GM18868 (cell line): ENCODE measurements at regions not wholly inside any gene's neighbourhood (a gene's known extent, or its start where the extent isn't known, plus 50 kb on each side); places are given as distances from the start of the nearest gene placed in this dataset.
A peak's percentile ranks its signal among the peaks of the same experiment; 100 is the strongest.
"Not testable (repeated sequence)": the region's sequence is repeated elsewhere in the genome, so short reads cannot be mapped to it uniquely, and the experiment has no call there.

Experiments used
- ATAC-seq: cut with Tn5 transposase; IDR thresholded peaks from one replicate; pipeline ENCODE4 v1.9.1; 2021; ENCODE audit warnings: mild to moderate bottlenecking, moderate library complexity; ENCODE audit not compliant: unreplicated experiment

DNA sequence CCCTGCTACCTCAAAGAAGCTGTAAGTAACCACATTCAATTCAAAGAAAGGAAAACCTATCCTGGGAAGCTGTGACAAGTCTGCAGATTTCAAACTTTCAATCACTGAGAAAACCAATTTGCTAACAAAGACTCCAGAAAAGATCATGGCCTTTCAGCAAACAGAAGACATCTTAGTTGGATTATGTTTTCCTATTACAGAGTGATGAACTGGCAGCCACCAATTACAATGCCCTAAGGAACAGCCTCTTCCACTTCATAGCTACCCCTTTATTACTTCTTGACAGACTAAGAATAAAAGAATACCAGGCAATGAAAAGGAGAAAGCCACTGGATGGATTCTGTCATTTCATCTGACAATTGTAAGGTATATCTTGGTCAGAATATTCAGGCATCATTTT is 128.2 kb upstream of the RASEF start:
- no peak for ATAC-seq

DNA sequence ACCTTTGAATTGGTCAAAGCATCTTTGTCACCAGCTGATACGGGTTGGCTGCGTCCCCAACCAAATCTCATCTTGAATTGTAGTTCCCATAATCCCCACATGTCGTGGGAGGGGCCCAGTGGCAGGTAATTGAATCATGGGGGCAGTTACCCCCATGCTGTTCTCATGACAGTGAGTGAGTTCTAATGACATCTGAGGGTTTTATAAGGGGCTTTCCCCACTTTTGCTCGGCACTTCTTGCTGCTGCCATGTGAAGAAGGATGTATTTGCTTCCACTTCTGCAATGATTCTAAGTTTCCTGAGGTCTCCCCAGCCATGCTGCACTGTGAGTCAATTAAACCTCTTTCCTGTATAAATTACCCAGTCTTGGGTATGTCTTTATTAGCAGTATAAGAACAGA is 126.1 kb upstream of the RASEF start:
- ATAC-seq = not testable (repeated sequence)

DNA sequence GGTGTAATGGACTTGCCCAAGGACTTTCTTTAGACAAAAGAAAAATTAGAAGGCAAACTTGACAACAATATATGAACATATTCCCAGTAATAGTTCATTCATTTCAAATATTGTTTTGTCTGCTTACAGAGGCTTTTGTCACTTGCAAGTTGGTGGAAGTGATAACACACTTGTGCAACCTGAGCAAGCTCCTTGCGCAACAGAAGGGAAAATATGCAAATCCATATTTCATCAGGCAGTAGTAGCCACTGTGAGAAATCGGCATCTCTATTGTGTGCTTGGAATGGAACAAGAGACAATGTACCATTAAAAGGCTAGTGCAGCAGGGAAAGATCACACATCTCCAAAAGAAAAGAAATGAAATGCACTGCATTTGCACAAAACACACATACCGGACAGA is 125.3 kb upstream of the RASEF start:
- ATAC-seq = no peak

DNA sequence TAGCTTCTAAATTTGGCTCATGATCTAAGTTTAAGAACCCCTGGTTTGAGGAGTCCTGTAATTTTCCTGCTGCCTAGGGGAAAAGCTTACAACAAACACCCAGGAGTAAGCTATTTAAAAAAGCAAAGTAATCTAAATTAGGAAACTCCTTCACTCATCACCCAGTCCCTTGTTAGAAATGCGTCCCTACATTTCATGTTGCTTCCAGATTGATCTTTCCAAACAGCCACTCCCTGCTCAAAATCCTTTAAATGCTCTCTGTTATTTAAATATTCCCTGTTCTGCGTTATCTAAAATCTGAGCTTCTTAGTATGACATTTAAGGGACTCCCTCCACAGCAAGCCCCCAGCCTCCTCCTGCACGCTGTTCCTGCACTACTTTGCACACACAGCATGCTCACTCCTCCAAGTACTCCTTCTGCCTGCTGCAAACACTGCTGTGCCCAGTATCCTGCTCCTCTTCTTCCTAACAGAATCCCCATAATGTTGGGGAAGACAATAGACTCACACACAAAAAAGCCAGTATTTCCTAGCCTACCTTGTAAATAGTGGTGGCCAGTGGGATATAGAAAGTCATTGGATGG is 123.3 kb upstream of the RASEF start:
- ATAC-seq = no peak

DNA sequence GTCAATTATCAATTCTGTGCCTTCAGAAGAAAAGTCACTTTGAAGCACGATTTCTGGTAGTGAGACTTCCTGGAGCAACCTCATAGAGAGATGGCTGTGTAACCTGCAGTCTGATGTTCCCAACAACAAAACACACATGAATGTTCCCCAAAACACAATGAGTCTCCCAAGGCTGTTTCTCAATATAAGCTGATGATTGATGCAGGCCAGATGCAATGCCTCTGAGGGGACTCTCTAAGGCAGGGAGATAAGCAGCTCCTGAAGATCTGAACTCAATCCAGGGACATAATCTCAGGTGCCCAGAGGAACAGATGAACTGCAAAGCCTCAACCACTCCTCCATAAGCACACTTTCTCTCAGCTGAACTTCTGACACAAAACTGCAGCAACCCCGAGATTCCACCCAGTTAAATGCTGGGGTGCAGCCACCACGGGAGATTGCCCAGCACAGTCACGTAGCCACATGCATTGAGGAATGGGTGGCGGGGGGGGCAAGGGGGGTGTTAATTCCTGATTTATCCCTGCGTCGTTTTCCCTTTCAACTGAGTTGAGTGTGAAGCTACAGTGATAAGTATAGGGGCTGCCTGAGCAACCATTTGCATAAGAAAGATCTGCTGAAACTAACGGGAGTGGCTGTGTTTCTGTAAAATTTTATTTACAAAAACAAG is 122.7 kb upstream of the RASEF start:
- no peak for ATAC-seq

DNA sequence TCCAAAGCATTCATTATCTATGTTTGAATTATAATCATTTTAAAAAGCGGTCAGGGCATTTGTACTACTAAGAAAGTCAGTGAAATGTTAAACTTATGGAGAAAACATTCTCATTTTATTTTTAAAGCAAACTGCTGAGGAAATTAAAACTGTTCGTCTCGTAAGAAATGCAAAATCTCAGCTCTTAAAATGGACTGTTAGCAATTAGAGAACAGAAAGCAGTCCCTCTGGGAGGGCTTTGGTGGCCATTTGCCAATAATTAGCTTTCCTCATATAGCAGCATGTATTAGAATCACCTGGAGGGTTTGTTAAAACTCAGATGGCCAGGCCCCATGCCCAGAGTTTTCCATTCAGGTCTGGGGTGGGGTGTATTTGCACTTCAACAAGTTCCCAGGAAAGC is 120.7 kb upstream of the RASEF start:
- no peak for ATAC-seq

DNA sequence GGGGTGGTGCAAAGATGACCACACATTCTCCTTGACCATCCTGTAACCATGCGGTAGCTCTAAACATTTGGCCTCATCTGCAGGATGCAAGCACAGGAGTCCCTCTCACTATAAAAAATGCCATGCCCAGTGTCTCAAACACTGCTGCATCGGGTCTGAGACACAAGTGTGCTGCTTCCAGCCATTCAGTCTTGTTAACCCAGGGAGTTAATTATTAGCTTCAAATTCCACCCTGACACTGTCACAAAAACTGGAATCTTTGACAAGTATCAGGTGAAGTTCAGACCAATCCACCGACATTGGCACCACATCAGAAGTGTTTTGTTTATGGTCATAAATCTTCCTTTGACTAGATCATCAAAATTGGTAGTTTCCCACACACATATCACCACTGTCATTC is 119.1 kb upstream of the RASEF start:
- ATAC-seq = no peak

DNA sequence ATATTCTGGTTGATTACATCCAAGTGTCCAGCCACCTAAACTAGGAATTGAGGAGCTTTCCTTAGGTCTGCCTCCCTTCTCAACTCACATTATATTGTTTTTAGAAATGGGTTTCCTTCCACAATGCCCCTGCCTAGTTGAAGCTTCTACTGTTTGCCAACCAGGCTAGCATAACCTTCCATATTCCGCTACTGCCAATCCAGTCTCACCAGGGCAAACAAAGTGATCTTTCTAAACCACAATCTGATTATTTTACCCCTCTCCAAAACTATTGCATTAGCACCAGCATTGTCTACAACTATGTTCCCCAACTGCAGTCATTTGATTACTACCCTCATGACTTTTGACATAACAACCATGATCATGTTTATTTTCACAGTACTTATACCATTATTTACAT is 115.8 kb upstream of the RASEF start:
- no peak for ATAC-seq

DNA sequence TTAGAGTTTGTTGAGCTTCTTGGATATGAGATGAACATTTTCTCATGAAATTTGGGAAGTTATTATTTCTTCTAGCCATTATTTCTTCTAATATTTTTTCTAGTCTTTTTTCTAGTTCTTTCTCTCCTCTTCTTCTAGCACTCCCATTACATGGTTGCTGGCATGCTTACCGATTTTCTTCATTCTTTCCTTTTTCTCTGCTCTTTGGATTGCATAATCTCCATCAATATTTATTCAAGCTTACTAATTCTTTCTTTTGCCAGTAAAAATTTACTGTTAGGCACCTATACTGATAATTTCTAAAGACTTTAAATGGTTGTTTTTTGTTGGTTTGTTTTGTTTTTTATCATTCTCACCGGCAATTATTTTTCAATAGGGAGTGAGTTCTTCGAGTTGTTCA is 114.8 kb upstream of the RASEF start:
- ATAC-seq = no peak

DNA sequence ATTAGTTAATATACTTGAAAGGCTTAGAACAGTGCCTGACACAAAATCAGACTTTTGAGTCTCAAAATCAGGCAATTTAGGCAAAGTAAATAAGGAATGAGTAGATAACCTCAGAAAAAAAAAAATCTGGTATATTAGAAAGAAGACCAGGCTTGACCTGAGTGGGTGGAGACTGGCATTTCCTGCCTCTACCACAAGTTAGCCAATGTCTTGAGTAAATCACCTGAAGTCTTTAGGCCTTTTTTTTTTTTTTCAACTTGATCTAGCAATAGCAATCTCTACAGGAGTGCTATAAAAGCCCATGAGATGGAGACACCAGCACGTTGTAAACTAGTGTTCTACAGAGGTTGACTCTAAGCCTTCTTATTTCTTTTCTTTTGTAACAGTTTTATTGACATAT is 104.2 kb upstream of the RASEF start:
- no peak for ATAC-seq

DNA sequence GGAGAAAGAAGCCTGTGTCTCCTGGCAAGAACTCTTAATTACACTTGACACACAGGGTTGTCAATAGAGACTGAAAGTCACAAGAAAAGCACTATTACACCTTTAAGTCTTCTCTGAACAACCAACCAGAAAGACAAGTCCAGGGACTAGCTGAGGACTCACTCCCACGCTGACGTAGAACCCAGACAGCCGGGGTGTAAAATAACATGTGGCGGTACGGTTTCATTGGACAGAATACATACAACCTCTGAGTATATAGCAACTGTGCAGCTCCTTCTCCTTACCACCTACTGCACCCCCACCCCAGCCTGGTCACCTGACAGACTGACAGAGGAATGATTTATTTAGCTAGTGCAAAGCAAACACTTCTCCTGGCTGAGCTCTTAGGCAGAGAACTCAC is 103.4 kb upstream of the RASEF start:
- no peak for ATAC-seq

DNA sequence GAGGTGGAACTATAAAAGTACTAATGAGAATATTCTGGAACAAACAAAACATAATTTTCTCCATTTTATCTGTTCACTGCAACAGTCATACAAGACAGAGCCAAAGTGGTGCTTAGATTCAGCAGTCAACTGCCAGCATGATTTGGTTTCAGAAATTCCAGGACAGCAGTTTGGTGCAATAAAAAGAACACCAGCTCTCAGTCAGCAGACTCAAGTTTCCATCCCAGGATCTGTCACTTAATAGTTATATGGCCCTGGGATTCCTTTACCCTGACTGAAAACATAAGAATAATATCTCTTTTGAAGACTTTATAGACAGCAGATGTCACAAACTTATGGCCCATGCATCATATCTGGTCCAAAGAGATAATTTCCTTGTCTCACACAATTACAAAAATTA is 92.8 kb upstream of the RASEF start:
- no peak for ATAC-seq

DNA sequence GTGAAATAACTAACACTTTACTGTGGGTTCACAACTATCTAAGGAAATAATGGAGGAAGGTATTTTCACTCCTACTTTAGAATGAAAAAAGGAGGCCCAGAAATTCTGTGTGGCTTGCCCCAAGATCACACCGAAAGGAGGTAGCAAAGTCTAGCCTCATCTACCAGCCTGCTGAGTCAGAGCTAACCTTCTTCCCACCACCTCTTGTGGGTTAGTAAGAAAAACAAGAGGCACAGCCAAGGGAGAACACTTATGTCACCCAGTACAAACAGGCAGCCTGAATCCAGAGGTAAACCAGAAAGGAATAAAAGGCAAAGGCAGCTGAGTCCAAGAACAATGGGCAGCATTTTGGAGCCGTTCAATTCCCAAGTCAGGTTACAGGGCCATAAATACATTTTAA is 91.9 kb upstream of the RASEF start:
- peak; percentile 34 for ATAC-seq

DNA sequence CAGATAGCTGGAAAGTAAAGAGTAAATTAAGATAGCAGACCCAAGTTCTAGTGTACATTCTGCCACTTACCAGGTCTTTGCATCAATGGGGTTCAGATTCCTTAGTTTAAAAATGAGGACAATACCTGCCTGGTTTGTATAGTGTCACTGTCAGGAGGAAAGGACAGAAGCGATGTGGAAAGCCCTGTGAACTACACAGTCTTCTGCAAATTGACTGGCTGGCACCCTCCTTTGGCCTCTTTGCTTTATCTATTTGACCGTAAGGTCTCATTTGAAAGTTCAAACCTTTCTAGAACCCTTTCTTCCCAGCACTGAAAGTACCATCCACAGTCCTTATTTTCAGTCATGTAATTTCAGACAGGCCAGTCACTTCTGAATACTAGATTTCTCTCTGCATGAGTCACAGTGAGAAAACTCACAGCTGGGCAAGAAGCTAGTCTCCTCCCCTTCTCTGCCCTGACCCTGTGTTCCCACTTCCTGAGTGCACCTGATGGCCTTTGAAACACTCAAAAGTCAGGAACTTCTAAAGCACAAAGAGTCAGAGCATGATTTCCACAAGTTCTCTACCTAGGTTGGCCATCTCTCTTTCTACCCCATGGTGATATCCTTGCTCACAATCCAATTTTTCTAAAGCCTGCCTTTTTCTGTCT is 91.3 kb upstream of the RASEF start:
- peak; percentile 93 for ATAC-seq

DNA sequence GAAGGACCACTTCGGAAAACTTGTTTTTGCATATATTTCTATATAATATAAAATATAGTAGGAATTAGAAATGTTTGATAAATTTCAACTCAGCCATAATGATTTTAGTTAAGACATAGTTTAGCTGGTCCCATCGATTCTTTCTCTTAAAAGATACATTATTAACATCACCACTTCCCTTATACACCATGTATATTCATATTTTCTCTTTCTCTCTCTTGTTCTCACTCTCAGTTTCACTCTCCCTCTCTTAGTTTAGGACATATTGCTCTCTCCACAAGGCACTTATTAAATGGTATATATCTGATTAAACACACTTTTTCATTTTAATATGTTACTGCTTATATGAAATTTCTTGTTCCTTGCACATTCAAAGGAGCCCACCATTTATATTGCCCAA is 90.1 kb upstream of the RASEF start:
- ATAC-seq = no peak

DNA sequence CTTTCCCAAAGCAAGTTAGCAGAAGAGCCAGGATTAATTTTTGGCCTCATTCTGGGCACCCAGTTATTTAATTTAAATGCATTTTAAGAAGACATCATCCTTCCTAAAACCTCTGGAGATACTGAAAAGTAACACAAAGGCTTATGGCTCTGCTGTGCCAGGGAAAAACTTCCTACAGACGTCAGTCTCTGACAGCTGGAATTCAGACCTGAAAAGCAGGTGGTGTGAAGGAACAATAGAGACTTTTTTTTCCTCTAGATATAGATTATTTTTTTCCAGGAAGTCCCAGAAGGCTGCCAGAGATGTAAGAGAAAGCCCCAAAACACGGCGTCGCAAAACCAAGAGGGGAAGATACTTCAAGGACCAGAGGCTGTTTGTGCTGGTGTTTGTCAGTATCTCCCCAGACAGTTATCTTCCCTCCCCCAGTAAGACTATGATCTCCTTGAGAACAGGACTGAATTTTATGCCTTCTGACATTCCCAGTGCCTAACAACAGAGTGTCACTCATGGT is 88.7 kb upstream of the RASEF start:
- ATAC-seq = no peak

DNA sequence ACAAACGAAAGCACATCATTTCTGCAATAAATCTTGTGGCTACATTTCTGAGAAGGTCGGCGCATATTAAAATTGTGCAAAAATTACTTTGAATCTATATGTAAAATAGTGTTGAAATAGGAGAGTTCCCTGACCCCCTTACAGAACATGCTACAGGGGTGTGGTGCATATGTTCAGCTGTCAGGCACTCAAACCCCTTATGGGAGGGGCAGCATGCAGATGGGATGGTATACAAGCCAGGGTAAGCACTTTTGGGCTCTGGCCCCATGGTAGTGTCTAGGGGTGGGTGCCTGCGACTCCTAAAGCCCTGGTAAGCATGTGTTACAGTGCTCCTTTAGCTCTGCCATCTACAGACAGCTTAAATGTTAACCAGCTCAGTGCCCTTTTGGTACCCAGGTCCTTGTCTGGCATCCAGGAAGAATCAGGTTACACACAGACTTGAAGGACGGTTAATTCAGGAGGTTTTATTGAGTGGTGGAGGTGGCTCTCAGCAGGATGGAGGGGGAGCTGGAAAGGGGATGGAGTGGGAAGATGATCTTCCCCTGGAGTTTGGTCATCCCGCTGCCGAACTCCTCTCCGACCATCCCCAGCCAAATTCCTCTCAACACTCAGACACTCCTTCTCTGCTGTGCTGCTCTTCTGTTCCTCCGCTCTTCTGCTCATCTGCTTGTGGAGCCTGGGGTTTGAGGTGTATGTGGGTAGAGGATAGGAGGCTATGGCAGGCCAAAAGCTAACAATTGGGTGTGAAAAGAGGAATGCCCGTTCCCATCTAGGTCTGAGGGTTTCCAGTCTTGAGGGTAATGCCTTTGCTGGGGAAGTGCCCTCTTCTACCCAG is 84.6 kb upstream of the RASEF start:
- ATAC-seq = no peak

DNA sequence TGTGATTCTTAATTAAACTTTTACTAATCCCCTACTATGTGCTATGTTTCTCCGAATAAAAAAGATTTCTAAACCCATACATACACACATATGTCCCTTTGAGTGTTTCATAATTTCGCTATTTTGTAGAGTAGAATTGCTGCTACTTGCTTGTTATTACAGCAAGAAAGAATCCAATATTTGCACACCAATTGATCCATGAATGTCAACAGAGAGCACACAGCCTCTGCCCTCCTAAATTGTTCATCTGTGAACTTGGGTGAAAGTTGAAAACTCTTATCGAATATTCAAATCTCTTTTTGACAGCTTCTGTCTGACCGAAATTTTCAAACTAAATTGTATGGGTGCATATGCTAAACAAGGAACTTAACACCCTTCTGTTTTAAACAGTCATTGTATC is 83.4 kb upstream of the RASEF start:
- no peak for ATAC-seq

DNA sequence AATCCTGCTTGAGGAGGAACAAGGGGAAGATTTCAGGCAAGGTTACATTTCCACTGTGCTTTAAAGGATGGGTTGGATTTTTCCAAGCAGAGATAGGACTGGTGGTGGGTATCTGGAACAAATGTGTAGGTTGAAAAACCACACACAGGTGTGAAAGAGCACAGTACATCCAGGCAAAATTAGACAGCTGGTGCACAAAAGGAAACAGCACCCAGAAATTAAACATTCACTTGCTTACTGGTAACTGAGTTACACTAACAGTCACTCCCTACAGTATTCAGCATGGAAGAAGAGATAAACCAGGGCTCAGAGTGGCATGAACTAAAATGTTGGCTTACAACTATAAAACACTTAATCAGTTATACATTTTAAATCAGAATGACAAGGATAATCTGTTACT is 81.5 kb upstream of the RASEF start:
- no peak for ATAC-seq

DNA sequence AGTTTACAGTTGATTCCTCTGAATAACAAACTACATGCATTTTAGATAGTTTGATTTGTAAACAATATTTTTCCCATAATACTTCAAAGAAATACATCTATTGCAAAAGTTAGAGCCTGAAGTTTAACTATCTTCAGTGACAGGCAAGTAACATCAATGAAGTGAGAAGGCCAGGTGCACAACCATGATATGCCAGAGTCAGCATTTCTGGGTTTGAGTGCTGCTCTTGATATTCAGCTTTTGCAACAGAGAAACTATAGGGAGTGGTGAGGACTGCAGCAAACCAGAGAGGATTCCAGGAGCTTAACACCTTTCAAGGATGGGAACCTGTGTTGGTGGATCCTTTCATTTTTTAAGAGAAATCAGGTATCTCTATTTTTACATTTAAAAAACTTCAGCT is 79.4 kb upstream of the RASEF start:
- no peak for ATAC-seq

DNA sequence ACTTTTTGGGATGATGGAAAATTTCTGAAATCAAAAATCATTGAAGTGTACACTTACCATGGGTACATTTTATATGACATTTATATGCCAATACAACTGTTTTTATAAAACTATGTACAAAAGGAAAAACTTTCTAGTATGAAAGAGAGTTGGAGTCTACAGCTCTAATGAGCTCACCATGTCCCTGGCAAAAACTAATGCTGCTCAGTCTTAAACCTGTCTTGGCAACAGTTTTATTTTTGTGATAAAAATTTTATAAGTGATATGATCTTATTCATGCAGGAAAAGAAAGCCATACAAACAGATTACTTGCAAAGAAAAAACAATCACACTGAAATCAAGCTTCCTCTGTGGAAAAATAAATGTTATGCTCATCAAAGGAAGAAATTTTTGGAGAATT is 78.9 kb upstream of the RASEF start:
- no peak for ATAC-seq

DNA sequence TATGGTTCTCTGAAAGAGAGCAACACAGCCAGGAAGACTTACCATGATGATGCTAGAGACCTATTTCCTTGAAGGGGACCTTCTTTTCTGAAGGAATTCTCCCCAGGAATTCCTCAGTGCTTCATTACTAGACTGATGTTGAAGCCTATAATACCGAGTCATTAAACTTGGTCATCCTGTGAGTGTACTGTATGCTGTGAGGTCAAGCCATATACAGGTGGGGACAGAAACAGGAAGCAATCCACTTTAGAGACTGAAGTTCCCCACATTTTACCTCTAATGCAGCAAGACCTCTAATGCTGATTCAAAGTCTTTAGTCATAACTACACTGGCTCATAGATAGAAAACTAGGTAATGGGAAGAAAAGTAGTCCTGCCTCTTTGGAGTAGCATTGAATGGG is 77.1 kb upstream of the RASEF start:
- ATAC-seq = no peak
